DMS53 treated with DMSO at 0.1 percent for 48 hours (cell line): ENCODE measurements at regions not wholly inside any gene's neighbourhood (a gene's known extent, or its start where the extent isn't known, plus 50 kb on each side); places are given as distances from the start of the nearest gene placed in this dataset.

ENCODE experiments used
- DNase-seq: peaks from one replicate; lab custom pipeline; 2025; ENCODE audit not compliant: unreplicated experiment; lab: John Stamatoyannopoulos, UW

GRCh38 chr6:147903931-147904330, 395.4 kb downstream of the SAMD5 start:
- no peak for DNase-seq

- no peak for DNase-seq
These were observed 395.9 kb downstream of the SAMD5 start for GRCh38 chr6:147904416-147904815.

DNA sequence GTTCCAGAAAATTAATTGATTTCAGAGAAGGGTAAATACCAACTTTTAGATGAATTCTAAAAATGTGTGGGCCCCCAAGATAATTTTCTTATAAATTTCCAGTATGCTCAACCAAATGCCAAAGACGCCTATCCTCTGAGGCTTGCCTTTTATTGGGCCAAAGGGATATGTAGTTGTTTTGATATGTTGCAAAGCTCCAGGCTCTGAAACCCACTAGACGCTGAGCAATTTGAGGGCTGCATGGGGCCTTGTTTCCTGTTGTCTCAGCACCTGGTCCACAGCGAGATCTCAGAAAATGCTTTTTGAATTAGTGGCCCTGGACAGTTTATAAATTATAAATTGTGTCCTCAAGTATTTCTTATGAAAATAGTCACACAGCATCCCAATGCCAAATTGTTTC, 397.2 kb downstream of the SAMD5 start:
- DNase-seq = no peak

- DNase-seq = no peak
These were observed 397.9 kb downstream of the SAMD5 start for GRCh38 chr6:147906361-147906760.

- no peak for DNase-seq
These were observed 401.1 kb downstream of the SAMD5 start for GRCh38 chr6:147909640-147910039.

DNA sequence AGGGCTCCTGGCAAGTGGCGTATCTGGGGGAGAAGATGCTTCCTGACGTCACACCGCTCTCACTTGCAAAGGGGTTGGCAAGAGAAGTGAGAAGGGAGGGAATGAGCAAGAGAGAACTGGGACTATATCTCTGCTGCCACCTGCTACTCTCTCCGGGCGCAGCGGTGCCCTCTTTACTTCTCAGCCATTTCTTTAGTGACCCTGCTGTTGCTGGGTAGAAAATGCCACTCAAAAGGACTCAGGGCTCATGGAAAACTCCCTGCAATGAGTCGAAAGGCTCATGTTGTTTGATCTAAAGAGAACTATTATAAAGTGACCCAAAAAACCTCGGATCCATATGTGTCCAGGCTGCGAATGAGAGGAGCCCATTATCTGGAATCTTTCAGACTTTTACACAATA, 401.8 kb downstream of the SAMD5 start:
- DNase-seq = no peak

- no peak for DNase-seq
These were observed 402.6 kb downstream of the SAMD5 start for GRCh38 chr6:147911057-147911456.

DNA sequence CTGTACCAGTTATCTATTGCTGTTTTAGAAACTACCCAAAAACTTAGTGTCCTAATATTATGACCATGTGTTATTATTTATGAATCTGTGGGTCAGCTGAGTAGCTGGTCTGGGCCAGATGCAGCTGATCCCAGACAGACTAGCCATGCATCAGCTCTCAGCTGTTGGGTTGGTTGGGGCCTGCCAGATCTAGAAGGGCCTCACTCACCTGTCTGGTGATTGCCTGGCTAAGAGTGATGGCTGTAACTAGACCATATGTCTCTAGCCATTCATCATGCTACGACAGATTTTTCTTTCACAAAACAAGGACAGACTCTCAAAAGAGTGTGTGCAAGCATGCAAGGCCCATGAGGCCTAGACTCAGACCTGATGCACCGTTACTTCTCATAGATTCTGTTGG, 403.2 kb downstream of the SAMD5 start:
- DNase-seq = no peak

DNA sequence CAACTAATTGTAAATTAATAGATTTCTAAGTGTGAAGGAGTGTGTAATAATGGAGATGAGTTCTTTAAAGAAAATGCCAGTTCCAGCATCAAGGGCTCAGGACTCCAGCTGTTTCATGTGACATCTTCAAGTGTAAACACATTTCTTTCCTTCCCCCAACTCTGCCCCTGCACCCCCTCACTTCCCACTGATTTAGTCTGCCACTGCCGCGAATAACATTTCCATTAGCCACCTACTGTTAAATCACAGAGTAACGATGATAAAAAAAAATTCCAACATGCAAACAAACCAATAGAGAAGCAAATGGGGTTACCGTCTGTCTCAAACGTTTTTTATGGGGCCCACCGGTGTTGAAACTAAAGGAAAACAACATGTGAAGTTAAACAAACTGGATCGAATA, 414.3 kb downstream of the SAMD5 start:
- no peak for DNase-seq

- DNase-seq = no peak
These were observed 416.1 kb downstream of the SAMD5 start for GRCh38 chr6:147924598-147924997.

DNA sequence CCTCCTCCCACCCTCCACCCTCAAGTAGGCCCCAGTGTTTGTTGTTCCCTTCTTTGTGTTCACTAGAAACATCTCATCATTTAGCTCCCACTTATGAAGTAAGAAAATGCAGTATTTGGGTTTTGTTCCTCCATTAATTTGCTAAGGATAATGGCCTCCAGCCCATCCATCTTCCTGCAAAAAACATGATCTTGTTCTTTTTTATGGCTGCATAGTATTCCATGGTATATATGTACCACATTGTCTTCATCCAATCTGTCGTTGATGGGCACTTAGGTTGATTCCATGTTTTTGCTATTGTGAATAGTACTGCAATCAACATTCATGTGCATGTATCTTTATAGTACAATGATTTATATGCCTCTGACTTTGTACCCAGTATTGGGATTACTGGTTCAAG, 416.8 kb upstream of the SASH1 start:
- no peak for DNase-seq

- no peak for DNase-seq
These were observed 411.9 kb upstream of the SASH1 start for GRCh38 chr6:147930745-147931144.

GRCh38 chr6:147933224-147933623, 409.4 kb upstream of the SASH1 start:
- no peak for DNase-seq

DNA sequence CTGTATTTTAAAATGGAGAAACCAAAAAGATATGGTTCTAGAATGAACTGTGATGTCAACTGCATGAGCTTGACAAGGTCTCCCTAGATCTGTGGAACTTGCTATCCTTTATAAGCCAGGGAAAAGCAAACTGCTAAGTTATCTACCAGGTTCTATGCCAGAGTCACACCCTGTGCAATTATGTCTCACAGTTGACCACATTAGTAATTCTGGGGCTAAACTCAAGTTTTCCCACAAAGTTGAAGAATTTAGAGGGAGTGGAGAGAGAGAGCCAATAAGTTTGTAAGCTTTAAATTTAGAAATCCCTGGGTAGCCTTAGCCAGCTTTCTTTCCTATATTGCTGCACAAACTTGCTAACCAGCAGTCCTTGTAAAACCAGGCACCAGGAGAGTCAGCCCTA, 407.0 kb upstream of the SASH1 start:
- no peak for DNase-seq

DNA sequence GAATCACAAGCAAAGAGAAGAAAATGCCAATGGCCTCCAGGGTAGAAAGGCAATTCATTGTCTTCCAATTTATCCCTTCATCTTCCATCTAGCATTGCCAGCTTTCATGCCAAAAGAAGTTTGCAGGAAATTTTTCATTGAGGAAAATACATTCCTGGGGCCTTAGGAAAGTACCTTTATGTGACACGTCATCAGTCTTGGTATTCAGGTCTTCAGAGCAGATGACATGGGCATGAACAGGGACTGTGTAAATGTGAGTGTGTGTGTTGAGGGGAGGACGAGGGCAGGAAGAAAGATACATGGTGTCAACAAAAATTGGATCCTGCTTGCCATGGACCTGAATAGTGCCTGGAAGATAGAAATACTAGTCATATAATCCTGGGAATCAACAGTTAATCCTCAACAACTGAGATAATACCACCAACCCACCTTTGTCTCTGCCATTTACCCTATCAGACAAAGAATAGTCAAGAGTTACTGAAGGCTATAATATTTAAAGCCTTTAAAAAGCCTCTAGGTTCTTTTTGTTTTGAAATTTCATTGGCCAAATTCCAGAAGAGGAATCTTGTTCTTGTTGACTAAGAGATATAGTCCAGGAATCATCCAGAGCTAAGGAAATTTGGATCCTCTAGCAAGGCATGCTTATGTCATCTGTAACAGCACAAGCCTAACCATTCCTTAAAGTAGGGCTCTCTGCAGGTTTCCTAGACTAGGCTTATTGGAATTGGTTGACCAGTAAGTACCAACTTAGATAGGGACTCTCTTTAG, 405.8 kb upstream of the SASH1 start:
- DNase-seq = no peak

DNA sequence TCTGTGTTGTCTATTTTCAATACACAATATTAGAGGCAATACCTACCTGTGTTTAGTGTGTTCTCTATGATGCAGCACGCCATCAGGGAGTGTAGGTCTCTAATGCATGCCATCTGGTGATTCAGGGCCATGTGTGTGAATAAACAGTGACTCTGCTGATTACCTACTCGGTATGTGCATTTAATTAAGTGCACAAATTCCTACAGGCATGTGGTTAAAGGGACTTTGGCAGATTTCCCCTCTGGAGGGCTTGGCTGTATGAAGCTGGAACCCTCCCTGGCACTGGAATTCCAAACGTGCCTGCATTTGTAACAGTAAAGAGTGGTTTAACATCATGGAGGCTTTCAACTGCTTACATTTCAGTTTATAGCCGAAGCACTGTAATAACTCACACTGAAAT, 401.5 kb upstream of the SASH1 start:
- DNase-seq = no peak

GRCh38 chr6:147942363-147942762, 400.3 kb upstream of the SASH1 start:
- DNase-seq = no peak

DNA sequence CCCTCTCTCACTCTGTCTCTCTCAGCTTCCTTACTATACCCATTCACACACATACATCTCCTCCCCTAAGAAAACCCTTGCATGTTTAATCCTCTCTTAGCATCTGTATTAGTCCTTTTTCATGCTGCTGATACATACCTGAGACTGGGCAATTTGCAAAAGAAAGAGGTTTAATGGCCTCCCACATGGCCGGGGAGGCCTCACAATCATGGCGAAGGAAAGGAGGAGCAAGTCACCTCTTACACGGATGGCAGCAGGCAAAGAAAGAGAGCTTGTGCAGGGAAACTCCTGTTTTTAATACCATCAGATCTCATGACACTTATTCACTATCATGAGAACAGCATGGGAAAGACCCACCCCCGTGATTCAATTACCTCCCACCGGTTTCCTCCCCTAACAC, 398.5 kb upstream of the SASH1 start:
- no peak for DNase-seq

DNA sequence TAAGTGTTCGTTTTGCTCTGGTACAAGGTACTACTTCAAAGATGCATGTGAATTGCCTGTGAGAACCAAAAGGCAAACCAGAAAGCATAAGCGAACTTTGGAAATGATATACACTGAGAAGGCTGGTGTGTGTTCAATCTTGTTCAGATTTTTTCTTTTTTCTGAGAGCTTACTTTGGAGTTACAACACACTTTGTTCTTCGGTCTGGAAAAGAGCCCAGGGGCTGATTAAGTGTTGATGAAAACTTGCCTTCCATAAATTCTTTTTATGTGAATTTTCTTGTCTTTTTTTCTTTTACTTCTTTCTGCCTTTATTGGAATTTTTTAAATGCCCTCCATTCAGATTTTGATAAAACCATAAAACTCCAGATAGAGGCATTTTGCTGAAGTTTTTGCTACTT, 395.1 kb upstream of the SASH1 start:
- DNase-seq = no peak

DNA sequence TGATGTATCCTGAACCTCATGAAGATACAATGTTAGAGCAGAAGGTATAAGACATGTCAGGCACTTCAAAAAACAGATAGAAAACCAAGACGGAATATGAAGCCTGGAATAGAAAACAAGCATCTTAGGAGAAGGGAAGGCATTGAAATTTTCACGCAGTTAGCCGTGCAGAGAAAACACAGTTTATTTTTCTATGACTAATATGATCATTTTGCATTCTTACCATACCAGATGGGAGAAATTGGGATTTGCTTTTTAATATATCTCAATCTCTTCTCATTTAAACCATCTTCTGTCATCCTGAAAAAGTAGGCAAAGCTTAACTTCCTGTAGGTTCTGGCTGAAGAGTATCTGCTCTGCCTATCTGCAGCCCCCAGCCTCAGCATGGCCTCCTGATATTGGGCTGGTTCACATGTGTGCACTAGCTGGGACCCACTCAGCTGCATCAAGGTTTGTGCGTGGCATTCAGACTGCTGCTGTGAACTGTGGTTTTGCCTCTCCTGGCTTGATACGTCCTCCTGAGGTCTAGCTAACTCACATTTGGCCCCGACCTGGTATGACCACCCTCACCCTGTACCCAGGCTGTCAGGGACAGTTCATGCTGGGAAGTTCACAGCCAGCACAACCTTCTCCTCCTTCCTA, 392.5 kb upstream of the SASH1 start:
- DNase-seq = no peak

DNA sequence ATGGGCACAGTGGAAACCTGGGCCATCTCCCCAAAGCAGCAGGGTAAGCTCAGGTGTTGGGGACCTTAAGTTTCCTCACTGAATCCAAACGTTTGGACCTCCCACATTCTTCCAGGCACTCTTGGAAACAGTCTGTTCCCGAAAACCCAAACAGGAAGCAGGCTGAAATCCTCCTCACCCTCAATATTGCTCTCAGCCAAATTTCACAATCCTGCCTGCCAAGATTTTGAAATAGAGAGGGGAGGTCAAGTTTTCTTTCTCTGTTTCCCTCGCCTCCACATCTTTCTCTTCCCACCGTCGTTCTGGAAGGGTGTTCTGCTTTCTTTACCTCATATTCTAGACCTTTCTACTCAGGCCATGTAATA, 392.0 kb upstream of the SASH1 start:
- no peak for DNase-seq

DNA sequence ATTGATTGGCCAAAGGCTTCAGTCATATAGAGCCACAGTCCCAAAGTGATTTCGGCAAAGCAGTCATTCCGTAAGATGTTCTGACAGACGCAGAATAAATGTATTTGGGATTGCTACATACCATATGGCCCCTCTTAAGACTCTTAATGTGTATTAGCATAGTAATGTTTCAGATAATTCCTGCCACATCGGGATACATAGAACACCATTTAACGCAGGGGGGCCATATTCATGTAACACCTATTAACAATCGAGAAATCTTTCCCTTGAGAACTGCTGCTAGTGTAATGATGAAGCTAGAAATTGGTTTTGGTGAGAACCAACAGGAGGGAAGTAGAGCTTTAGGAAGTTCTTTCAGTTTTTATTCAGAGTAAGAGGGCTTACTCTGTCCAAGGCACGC, 390.9 kb upstream of the SASH1 start:
- no peak for DNase-seq

DNA sequence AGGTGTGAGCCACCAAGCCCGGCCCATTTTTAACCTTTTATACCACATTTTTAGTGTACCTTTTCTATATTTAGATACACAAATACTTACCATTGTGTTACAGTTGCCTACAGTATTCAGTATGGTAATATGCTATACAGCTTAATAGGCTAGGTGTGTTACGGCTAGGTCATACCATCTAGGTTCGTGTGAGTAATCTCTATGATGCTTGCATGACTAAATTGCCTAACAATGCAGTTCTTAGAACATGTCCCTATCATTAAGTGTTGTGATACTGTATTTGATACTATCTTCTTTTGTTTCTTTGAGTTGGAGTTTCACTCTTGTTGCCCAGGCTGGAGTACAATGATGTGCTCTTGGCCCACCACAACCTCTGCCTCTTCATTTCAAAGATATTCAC, 387.7 kb upstream of the SASH1 start:
- DNase-seq = no peak
